ENCODE measurements at regions not wholly inside any gene's neighbourhood (a gene's known extent, or its start where the extent isn't known, plus 50 kb on each side); places are given as distances from the start of the nearest gene placed in this dataset.

DNA sequence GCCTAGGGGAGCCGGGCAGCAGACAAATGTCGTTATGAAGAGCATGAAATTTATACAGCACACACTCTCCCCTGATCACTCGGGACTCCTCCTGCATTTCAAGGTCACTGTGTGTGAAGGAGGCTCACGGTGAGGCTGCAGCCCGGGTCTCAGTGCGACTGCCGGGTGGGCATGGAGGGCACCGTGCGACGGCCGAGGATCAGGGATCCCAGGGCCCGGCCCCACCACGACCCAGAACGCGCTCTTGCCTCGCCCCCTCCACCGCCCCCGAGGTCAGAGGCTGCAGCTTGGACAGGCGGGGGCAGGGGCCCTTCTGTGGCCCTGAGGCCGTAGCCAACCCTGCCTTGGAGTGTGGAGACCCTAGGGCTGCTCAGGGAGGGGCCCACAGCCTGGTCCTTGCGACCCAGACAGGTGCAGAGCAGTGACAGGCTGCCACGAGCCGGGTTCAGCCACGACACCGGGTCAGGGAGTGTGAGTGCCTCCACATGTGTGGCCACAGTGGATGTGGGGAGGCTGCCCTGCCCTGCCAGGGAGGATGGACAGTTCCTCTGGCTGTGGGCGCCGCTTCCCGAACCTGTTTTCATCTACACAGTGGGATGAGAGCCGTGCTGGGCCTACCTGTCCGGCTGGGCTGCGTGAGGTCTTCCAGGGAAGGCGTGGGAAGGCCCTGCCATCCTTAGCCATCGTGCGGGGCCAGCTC lies 89.3 kb upstream of the NKX1-1 start:
- DNase-seq (ENCODE audit: low spot score), result no peak

GRCh38 chr4:1494416-1495315 lies 88.4 kb upstream of the NKX1-1 start:
- no peak for DNase-seq (ENCODE audit: low spot score)

DNA sequence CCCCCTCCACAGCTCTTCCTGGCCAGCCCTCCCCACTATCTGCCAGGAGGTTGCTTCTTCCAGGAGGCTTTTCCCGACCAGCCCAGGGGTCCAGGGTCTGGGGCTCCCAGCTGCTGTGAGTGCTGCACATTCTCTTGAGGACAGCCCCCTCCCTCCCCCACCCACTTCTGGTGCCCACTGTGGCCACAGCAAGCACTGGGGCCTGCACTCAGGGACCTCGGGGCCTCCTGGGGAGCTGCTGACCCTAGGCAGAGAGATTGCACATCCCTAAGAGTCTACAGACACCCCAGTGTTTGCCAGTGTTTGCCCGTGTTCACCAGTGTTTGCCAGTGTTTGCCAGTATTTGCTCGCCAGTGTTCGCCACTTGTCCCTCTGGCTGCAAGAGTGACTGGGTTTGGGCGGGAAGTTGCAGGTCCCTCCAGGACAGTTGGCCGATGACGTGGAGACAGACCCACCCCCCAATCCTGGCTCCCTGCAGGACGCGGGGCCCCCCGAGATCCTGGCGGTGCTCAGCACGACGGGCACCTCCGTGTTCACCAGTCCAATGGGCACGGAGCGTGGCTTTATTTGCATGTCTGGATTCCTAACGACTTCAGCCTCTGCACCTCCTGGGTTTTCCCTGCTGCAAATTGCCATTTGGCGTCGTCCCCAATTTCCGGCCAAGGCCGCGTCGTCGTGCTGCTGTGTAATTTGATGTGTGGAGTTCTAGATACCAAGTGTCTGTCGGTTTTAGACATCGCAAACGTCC lies 87.5 kb upstream of the NKX1-1 start:
- no peak for DNase-seq (ENCODE audit: low spot score)

DNA sequence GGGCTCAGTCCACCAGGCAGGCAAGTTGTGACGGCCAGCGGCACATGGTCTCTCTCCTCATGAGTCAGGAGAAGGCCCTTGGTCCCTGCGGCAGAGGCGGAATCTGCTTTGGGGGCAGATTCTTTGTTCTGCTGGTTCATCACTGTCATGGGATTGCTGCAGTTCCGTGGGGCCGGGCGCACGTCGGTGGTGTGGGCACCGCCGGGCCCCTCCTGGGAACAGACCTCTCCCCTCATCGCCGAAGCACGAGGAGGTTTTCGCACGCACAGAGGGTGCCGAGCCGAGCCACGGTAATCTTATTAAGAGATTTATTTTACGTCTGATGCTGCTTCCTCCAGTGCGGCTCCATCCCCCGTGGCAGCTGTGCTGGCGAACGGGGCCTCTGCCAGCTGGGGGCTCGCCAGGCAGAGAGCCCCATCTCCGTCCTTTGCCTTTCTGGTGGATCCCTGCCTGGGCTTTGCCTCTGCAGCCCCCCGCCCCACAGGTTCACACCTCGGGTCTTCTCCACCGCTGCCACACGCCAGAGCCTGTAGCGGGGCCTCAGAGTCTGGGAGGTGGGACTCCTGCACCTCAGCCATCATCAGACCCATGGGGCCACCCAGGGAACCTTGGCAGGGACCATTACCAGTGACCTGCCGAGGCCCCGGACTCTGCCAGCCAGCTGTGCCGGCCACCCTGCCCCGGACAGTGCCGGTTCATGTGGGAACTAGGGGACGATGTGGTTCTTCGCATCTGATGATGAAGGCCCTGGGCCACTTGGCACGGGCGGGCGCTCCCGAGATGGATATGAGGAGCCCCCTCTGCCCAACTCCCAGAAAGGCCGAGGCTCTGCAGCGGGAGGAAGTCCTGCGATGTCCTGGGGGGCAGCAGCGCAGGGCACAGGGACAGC lies 86.7 kb upstream of the NKX1-1 start:
- peak; percentile 4 for DNase-seq (ENCODE audit: low spot score)

DNA sequence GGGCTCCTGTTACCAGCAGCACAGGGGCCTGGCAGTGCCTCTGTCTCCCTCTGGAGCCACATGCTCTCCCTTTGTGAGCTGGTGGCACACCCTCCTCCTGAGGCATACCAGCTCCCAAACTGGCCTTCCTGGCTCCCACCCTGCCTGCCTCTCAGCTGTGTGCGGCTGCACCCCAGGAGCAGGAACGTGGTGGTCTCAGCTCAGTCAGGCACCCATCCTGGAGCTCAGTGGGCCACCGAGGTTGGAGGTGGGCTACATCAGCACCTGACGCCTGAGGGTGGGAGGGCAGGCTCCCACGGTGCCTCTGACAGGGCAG lies 85.9 kb upstream of the NKX1-1 start:
- DNase-seq (ENCODE audit: low spot score), result no peak

DNA sequence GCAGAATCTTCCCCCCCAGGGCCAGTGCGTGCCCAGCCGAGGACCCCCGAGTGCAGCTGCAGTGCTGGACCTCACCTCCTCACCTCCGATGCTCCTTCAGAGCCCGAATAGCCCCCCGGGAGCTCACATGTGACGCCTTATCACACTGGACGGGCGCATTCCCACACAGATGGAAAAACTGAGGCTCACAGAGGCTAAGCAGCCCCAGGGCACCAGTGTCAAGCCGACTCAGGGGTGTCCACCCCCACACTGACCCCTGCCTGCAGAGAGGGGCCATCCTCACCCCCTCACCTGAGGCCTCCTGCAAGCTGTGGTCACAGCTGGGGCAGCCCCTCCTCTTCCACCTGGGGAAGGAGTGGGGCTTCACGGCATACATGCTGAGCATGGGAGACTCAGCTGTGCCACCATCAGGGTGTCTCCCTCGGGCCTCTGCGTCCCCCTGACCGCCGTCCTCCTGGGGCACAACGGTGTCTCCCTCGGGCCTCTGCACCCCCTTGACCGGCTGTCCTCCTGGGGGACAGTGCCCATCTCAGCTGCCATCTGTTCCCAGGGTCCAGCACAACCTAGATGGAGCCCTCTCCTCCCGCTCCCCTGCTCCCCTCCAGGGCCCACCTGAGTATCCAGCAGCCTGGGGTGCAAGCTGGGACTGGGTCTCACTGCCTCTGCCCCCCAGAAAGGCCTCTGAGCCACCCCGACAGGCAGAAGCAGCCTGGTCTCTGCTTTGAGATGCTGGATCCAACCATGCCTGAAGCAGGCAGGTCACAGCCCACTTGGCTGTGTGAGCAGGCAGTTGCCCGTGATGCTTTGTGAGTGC lies 85.3 kb upstream of the NKX1-1 start:
- no peak for DNase-seq (ENCODE audit: low spot score)

GRCh38 chr4:1490654-1491327 lies 84.5 kb upstream of the NKX1-1 start:
- DNase-seq (ENCODE audit: low spot score), result no peak

- DNase-seq (ENCODE audit: low spot score), result no peak
These were observed 83.9 kb upstream of the NKX1-1 start for GRCh38 chr4:1490011-1490653.

- DNase-seq (ENCODE audit: low spot score), result no peak
These were observed 83.4 kb upstream of the NKX1-1 start for GRCh38 chr4:1489639-1489995.

DNA sequence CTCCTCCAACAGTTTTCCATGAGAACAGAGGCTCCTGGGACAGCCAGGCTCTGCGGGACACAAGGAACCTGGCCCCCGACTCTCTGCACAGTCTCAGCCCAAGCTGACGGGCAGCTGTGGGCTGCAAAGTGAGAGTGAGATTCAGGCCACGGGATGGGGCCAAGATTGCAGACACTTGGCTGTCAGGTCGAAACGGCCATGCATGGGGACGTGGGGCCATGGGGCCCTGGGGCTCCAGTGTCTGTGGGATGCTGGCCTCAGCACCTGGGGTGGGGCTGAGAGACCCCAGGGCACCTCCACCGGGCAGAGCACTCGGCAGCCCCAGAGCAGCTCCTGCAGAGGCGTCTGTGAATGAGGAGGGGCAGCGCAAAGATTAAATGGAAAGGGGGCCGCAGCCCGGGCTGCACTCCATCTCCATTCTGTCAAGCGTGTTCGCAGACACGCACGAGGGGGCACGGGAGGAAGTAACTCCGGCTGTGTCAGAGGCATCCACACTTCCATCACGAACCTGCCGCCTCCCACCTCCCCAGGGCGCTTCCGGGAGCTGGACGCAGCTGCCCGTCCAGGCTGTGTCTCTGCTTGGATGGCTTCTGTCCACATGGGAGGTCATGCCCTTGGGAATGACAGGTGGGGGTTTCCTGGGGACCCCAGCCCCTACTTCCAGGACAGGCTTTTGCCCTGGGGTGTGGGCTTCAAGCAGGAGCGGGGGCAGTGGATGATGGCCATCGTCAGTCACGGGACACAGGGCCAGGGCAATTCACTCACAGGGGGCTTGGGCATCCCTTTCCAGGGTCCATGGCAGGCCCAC lies 82.8 kb upstream of the NKX1-1 start:
- no peak for DNase-seq (ENCODE audit: low spot score)

- DNase-seq (ENCODE audit: low spot score), result no peak
These were observed 82.1 kb upstream of the NKX1-1 start for GRCh38 chr4:1488357-1488756.

DNA sequence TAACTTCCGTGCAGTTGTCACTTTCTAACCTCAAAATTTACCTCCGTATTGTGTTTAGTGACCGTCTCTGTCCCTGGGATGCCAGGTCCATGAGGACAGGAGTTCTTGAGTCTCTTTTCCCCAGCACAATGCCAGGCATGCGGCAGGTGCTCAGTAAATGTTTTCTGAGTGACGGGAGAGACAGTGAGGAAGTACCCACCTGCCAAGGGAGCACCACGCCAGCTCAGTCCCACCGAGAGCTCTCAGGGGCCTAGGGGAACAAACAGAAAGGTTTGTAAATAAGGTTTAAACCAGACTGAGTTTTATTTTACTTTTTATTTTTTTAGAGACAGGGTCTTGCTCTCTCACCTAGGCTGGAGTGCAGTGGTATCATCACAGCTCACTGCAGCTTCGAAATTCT lies 81.5 kb upstream of the NKX1-1 start:
- no peak for DNase-seq (ENCODE audit: low spot score)

GRCh38 chr4:1487106-1487505 lies 80.9 kb upstream of the NKX1-1 start:
- no peak for DNase-seq (ENCODE audit: low spot score)

DNA sequence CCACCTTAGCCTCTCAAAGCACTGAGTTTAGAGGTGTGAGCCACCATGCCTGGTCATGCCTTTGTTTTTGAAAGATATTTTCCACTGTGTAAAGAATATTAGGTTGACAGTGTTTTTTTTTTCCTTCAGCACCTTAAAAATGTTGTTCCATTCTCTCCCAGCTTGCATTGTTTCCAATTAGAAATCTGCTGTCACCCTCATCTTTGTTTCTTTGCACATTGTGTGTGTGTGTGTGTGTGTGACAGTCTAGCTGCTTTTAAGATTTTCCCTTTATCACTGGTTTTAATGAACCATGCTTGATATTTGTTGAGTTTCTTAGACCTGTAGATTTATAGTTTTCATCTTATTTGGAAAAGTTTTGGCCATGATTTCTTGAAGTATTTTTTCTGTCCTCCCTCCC lies 79.0 kb upstream of the NKX1-1 start:
- DNase-seq (ENCODE audit: low spot score), result no peak

GRCh38 chr4:1480720-1481119 lies 74.5 kb upstream of the NKX1-1 start:
- DNase-seq (ENCODE audit: low spot score), result no peak

GRCh38 chr4:1479454-1479853 lies 73.2 kb upstream of the NKX1-1 start:
- no peak for DNase-seq (ENCODE audit: low spot score)

GRCh38 chr4:1478766-1479355 lies 72.6 kb upstream of the NKX1-1 start:
- no peak for DNase-seq (ENCODE audit: low spot score)

DNA sequence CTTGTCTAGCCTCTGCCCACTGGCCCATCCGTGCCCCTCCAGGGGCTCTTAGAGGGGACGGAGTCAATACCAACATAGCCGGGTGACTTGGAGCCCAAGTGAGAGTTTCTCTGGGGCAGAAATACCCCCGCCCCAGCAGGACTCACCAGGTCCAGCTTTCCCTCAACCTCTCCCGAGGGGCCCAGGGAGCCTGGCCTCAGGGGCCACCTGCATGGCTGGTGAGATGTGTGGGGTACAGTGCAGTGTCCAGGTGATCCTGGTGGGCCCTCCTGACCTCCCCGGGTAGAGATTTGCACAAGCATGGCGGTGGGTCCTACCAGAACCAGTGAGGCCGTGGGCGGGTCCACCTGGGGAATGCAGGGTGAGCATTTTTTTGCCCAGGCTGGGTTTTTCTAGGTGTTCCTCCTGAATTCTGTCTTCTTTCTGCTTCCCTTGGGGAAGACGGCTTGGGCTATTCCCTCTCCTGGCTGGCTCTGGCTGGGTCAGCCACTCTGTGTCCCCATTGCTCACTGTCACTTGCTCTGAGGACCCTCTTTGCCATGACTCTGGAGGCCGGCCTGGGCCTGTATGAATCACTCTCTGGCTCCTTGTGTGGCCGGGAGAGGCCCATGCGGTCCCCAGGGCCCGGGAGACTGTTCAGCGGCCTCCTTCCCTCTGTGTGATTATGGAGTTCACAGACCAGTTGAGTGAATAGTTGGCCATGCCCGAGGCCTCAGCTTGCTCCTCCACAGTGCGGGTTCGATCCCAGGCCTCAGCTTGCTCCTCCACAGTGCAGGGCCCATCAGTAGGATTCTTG lies 71.0 kb upstream of the NKX1-1 start:
- DNase-seq (ENCODE audit: low spot score), result no peak
